GM12878 (cell line): ENCODE measurements at regions not wholly inside any gene's neighbourhood (a gene's known extent, or its start where the extent isn't known, plus 50 kb on each side); places are given as distances from the start of the nearest gene placed in this dataset.

Experiments used
- ATAC-seq: fragments of 200-7000 bp; cut with Tn5 transposase; 3 replicates; pipeline ENCODE4 v1.9.1; 2020; ENCODE audit warnings: mild to moderate bottlenecking, moderate library complexity
- BruUV-seq: library from RNA; stranded (reverse); fragments of 400-500 nt; replicated peaks from 2 replicates; lab custom pipeline; 2021; lab: Mats Ljungman, UMichigan
- CTCF ChIA-PET: fragments of 300-600 bp; sonication (Branson Sonifier 250); formaldehyde crosslinking; extraction: SDS; loops from one replicate; lab custom pipeline; 2021; ENCODE audit warnings: inconsistent platforms; lab: Yijun Ruan, JAX
- POLR2A ChIA-PET: fragments of 350-600 bp; formaldehyde crosslinking; extraction: SDS; loops from one replicate; lab custom pipeline; 2021; ENCODE audit warnings: inconsistent platforms; lab: Charles Lee
- RAD21 ChIA-PET: fragments of 300-600 bp; sonication (Branson Sonifier 250); formaldehyde crosslinking; loops from one replicate; lab custom pipeline; 2023; ENCODE audit warnings: antibody characterized with exemption; ENCODE audit not compliant: unreplicated experiment; lab: Charles Lee
- SMC1A ChIA-PET: fragments of 300-600 bp; sonication (Branson Sonifier 250); formaldehyde crosslinking; loops from one replicate; lab custom pipeline; 2023; ENCODE audit not compliant: unreplicated experiment, uncharacterized antibody; lab: Charles Lee
- DNase-seq: peaks from one replicate; pipeline ENCODE4 v3.0.0-alpha.2; 2011; ENCODE audit warnings: low read depth, low spot score
- FAIRE-seq: peaks from 3 replicates; lab custom pipeline; 2011; peaks lifted over from hg19 to GRCh38; lab: Jason Lieb, UNC
- H2AFZ ChIP-seq: 2 replicates; pipeline ENCODE4 v1.6.0; 2011; ENCODE audit warnings: low read depth, low read length, control low read depth; ENCODE audit not compliant: control insufficient read depth
- H3K27ac ChIP-seq: 2 replicates; pipeline ENCODE4 v1.5.1; 2011; ENCODE audit warnings: control low read depth; ENCODE audit not compliant: control insufficient read depth, insufficient read depth
- H3K27me3 ChIP-seq, 2 experiments: replicated peaks in 1 of 2; 2 replicates each; pipeline versions ENCODE4 v1.6.0 to v1.6.1; 2011; ENCODE audit warnings: low read length in 1 of 2; ENCODE audit not compliant: control insufficient read depth in 2 of 2, insufficient read depth in 2 of 2
- H3K36me3 ChIP-seq, 2 experiments: 2 replicates each; pipeline ENCODE4 v1.5.1; 2011; ENCODE audit warnings: low read length in 1 of 2; ENCODE audit not compliant: control insufficient read depth in 2 of 2, insufficient read depth in 2 of 2
- H3K4me1 ChIP-seq: 2 replicates; pipeline ENCODE4 v1.6.1; 2011; ENCODE audit warnings: mild to moderate bottlenecking, low read length, moderate library complexity, mixed read lengths; ENCODE audit not compliant: control insufficient read depth, insufficient read depth
- H3K4me2 ChIP-seq: 2 replicates; pipeline ENCODE4 v1.6.0; 2011; ENCODE audit warnings: control low read depth; ENCODE audit not compliant: control insufficient read depth, insufficient read depth
- H3K4me3 ChIP-seq: fragments of 200-600 bp; sonication (generic); 2 replicates; pipeline ENCODE4 v1.5.1; 2016
- H3K79me2 ChIP-seq: 2 replicates; pipeline ENCODE4 v1.6.0; 2011; ENCODE audit warnings: low read length; ENCODE audit not compliant: control insufficient read depth, insufficient read depth
- H3K9ac ChIP-seq: 2 replicates; pipeline ENCODE4 v1.8.0; 2011; ENCODE audit warnings: low read length, control low read depth, mixed read lengths; ENCODE audit not compliant: control insufficient read depth, insufficient read depth
- H3K9me3 ChIP-seq: replicated peaks from 3 replicates; pipeline ENCODE4 v1.5.1; 2011; ENCODE audit warnings: mild to moderate bottlenecking, low read length; ENCODE audit not compliant: control insufficient read depth, insufficient read depth
- H4K20me1 ChIP-seq: 2 replicates; pipeline ENCODE4 v1.6.0; 2011; ENCODE audit not compliant: control insufficient read depth, insufficient read depth
- BACH1 ChIP-seq: fragments of 450-650 bp; IDR thresholded peaks from 2 replicates; pipeline ENCODE4 v1.6.1; 2017; ENCODE audit warnings: mild to moderate bottlenecking, borderline replicate concordance
- BCL3 ChIP-seq: IDR thresholded peaks from 2 replicates; pipeline ENCODE4 v1.6.1; 2011; ENCODE audit warnings: borderline replicate concordance, low read depth, mild to moderate bottlenecking, moderate library complexity, low read length; ENCODE audit not compliant: insufficient read depth, poor library complexity, severe bottlenecking
- E2F4 ChIP-seq: IDR thresholded peaks from 2 replicates; pipeline ENCODE4 v1.6.1; 2012; ENCODE audit warnings: low read depth, low read length, improper control_type of control experiment
- GATAD2B ChIP-seq: fragments of 450-650 bp; conservative IDR thresholded peaks from 2 replicates; pipeline ENCODE4 v1.6.1; 2017; ENCODE audit warnings: low read depth, mild to moderate bottlenecking, moderate library complexity
- IRF5 ChIP-seq: fragments of 450-650 bp; IDR thresholded peaks from 2 replicates; pipeline ENCODE4 v1.6.1; 2017; ENCODE audit warnings: borderline replicate concordance
- MLLT1 ChIP-seq: fragments of 450-650 bp; IDR thresholded peaks from 2 replicates; pipeline ENCODE4 v1.6.1; 2016; ENCODE audit warnings: mild to moderate bottlenecking
- NR2C1 ChIP-seq: fragments of 450-650 bp; IDR thresholded peaks from 2 replicates; pipeline ENCODE4 v1.6.1; 2017; ENCODE audit warnings: antibody characterized with exemption, mild to moderate bottlenecking, moderate library complexity
- POU2F2 ChIP-seq: IDR thresholded peaks from 3 replicates; pipeline ENCODE4 v1.6.1; 2011; ENCODE audit warnings: low read depth, mild to moderate bottlenecking, low read length, borderline replicate concordance
- RAD51 ChIP-seq: fragments of 450-650 bp; IDR thresholded peaks from 2 replicates; pipeline ENCODE4 v1.6.1; 2016; ENCODE audit warnings: moderate library complexity, mild to moderate bottlenecking, inconsistent platforms
- RFX5 ChIP-seq: IDR thresholded peaks from 2 replicates; pipeline ENCODE4 v1.6.1; 2011; ENCODE audit warnings: low read depth, low read length, improper control_type of control experiment
- SIX5 ChIP-seq: IDR thresholded peaks from 2 replicates; pipeline ENCODE4 v1.6.1; 2011; ENCODE audit warnings: mild to moderate bottlenecking, low read depth, low read length, moderate library complexity; ENCODE audit not compliant: severe bottlenecking
- SREBF1 ChIP-seq: IDR thresholded peaks from 2 replicates; pipeline ENCODE4 v1.6.1; 2012; ENCODE audit warnings: mild to moderate bottlenecking, low read length
- TBL1XR1 ChIP-seq: IDR thresholded peaks from 2 replicates; pipeline ENCODE4 v1.6.1; 2012; ENCODE audit warnings: low read depth, low read length, improper control_type of control experiment
- TCF3 ChIP-seq: IDR thresholded peaks from 2 replicates; pipeline ENCODE4 v1.6.1; 2012; ENCODE audit warnings: low read depth, mild to moderate bottlenecking, low read length, borderline replicate concordance; ENCODE audit not compliant: insufficient read depth
- in situ Hi-C: fragments of 300-500 bp; cut with MboI; formaldehyde crosslinking; loops from 9 replicates; pipeline ENCODE4 v1.14.3; 2018; ENCODE audit warnings: mixed read lengths
- intact Hi-C: fragments of 100-400 bp; cut with micrococcal nuclease; formaldehyde crosslinking; loops from one replicate; pipeline ENCODE4 v1.14.2; 2022; ENCODE audit not compliant: unreplicated experiment

GRCh38 chr11:92149996-92150395 lies 74.6 kb upstream of the FAT3 start (continued):
- no peak for TF ChIP-seq BCL3
- TF ChIP-seq POU2F2 = no peak
- TF ChIP-seq IRF5 = no peak
- TF ChIP-seq GATAD2B = no peak
- TF ChIP-seq BACH1 = no peak
- no peak for TF ChIP-seq E2F4

GRCh38 chr11:92141725-92142124 lies 82.9 kb upstream of the FAT3 start:
- H3K27me3 ChIP-seq = no peaks in the 10 kb centered on the region
- in situ Hi-C loops = no loop called here
- H3K79me2 ChIP-seq = no peaks in the 10 kb centered on the region
- no peak overlapping the region for H3K27ac ChIP-seq
- RAD21 ChIA-PET = no interaction called here
- no peak for ATAC-seq
- H3K9ac ChIP-seq = no peak overlapping the region
- H3K4me1 ChIP-seq = no peaks in the 10 kb centered on the region
- H3K36me3 ChIP-seq = no peaks in the 10 kb centered on the region
- SMC1A ChIA-PET = no interaction called here
- H2AFZ ChIP-seq = no peak overlapping the region
- H3K4me3 ChIP-seq = no peak overlapping the region
- BruUV-seq = no TSS peak
- POLR2A ChIA-PET = no interaction called here
- TF ChIP-seq MLLT1 (no peak), TBL1XR1 (no peak), SIX5 (no peak), NR2C1 (no peak), RFX5 (no peak), SREBF1 (no peak), TCF3 (no peak), RAD51 (no peak)
- TF ChIP-seq, all 136 proteins: peak for 0
- intact Hi-C loops = no loop called here
- DNase-seq (no peak), FAIRE-seq (no peak)
- no peaks in the 10 kb centered on the region for H3K9me3 ChIP-seq
- H3K4me2 ChIP-seq = no peak overlapping the region
- CTCF ChIA-PET = interaction anchor here (0.6 kb wide), 1 partner anchor 90 kb away, joined by 3 read pairs; no protein-coding TSS in a partner anchor
- H4K20me1 ChIP-seq = no peaks in the 10 kb centered on the region
